GF-D8 (cell line): ENCODE measurements at regions not wholly inside any gene's neighbourhood (a gene's known extent, or its start where the extent isn't known, plus 50 kb on each side); places are given as distances from the start of the nearest gene placed in this dataset.
A peak's percentile ranks its signal among the peaks of the same experiment; 100 is the strongest.
"Not testable (repeated sequence)": the region's sequence is repeated elsewhere in the genome, so short reads cannot be mapped to it uniquely, and the experiment has no call there.

Experiments
- DNase-seq: peaks from one replicate; lab custom pipeline; 2025; lab: John Stamatoyannopoulos, UW

- no peak for DNase-seq
Observed at GRCh38 chr6:27674882-27675281, 202.0 kb upstream of the ZNF184 start.

- peak; percentile 44 for DNase-seq
Observed at GRCh38 chr6:27672113-27672799, 199.4 kb upstream of the ZNF184 start.

DNA sequence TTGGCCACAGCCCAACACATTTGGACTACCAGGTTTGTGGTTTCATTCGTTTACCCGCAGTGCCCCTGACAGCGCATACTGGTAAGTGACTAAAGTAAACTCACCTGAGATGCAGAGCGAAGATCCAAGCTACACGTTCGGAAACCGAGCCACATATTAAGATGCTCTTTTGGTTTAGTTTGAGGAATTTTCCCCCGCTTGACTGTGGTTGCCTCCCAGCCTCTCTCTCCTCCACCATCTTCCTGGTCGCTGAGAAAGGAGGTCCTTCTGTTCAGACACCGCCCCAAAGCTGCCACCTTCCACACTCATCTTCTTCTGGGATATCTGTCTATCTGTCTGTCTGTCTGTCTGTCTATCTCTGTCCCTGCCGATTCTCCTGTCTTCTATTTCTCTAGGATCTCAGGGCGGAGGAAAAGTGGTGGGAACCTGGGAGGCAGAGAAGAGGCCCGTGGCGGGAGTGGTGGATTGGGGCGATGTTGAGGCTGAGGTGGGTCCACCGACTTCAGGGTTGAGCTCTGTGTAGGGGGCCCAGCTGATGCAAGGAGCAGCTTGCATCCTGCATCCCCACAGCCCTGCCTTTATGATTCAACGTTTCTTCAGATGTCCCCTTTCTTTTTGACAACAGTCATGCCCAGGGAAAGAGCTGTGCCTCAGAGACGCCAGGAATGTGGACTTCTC is 196.9 kb upstream of the ZNF184 start:
- no peak for DNase-seq

DNA sequence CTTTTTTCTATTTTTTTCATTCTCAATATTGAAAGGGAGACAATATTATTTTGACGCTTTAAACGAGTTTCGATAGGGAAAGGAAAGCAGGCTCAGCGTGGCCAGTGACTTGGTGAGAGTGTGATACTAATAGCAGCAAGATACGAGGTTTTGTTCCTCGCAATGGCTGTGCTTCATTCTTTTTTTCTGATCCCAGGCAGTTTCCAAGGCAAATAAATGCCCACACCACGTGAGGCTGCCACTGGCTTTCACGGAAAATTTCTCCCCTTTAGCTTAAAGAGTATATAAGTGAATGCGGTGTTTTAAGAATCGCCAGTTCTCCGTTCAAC is 196.4 kb upstream of the ZNF184 start:
- no peak for DNase-seq

DNA sequence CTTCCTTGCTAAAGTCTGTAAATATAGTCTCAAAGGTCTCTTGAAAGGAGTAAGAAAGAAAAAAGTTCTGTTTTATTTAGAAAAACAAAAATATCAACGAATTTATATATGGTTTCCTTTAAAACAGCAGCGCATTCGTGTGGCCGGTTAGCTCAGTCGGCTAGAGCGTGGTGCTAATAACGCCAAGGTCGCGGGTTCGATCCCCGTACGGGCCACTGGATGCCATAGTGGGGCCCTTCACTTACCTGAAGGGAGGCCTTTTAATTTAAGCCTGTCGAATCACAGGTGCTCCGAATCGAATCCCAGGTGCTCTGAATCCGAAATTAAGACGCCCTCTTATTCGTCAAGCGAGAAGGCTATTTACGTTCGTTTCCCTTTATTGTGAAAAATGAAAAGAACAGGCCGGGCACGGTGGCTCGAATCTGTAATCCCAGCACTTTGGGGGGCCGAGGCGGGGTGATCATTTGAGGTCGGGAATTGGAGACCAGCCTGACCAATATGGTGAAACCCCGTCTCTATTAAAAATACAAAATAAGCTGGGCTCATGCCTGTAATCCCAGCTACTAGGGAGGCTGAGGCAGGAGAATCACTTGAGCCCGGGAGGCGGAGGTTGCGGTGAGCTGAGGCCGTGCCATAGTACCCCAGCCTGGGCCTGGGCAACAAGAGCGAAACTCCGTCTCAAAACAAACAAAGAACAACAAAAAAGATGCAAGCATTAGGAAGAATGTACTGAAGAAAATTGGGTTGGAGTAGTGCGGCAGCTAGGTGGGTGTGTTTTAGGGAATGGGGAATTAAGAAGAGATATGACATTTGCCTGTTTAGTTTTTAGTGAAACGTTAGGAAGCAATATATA is 195.8 kb upstream of the ZNF184 start:
- peak; percentile 18 for DNase-seq

GRCh38 chr6:27667657-27668441 is 194.9 kb upstream of the ZNF184 start:
- DNase-seq: no peak

DNA sequence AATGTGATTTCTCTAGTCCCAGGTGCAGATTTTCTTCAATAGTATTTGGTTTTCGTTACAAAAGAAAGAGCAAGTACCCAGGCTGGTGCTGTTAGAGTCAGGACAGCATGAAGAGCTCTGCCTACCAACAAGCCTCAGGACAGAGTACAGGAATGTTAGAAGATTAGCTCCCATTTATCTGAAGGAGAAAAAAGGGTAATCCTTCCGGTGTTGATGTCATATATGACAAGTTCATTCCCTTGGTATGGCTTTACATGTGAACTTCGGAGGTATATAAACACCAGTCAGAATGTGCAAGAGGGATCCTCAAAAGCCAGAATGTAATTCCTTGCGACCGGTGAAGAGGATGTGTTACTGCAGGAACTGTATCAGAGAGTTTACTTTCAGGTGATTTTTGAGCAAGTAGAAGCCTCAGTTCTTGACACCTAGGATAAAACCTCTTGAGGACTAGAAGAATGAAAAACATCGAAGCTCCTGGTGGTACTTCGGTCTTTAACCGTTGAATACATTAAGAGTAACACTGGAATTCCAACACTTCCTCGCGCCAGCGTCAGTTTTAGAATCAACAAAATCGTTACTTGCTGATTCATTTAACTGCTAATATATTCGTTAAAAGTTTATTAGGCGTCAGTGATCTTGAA is 194.2 kb upstream of the ZNF184 start:
- DNase-seq: no peak

GRCh38 chr6:27662769-27663168 is 189.9 kb upstream of the ZNF184 start:
- DNase-seq: no peak

- DNase-seq: not testable (repeated sequence)
Observed at GRCh38 chr6:27662212-27662611, 189.3 kb upstream of the ZNF184 start.

DNA sequence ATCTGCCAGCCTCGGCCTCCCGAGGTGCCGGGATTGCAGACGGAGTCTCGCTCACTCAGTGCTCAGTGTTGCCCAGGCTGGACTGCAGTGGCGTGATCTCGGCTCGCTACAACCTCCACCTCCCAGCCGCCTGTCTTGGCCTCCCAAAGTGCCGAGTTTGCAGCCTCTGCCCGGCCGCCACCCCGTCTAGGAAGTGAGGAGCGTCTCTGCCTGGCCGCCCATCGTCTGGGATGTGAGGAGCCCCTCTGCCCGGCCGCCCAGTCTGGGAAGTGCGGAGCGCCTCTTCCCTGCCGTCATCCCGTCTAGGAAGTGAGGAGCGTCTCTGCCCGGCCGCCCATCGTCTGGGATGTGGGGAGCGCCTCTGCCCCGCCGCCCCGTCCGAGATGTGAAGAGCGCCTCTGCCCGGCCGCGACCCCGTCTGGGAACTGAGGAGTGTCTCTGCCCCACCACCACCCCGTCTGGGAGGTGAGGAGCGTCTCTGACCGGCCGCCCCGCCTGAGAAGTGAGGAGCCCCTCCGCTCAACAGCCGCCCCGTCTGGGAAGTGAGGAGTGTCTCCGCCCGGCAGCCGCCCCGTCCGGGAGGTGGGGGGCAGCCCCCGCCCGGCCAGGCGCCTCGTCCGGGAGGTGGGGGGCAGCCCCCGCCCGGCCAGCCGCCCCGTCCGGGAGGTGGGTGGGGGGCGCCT is 180.4 kb upstream of the ZNF184 start:
- not testable (repeated sequence) for DNase-seq

GRCh38 chr6:27651371-27651732 is 178.4 kb upstream of the ZNF184 start:
- no peak for DNase-seq

- no peak for DNase-seq
Observed at GRCh38 chr6:27650620-27651370, 177.9 kb upstream of the ZNF184 start.

GRCh38 chr6:27644528-27644927 is 171.6 kb upstream of the ZNF184 start:
- no peak for DNase-seq

- DNase-seq: no peak
Observed at GRCh38 chr6:27642744-27643456, 170.0 kb upstream of the ZNF184 start.

GRCh38 chr6:27635886-27636285 is 163.0 kb upstream of the ZNF184 start:
- not testable (repeated sequence) for DNase-seq

DNA sequence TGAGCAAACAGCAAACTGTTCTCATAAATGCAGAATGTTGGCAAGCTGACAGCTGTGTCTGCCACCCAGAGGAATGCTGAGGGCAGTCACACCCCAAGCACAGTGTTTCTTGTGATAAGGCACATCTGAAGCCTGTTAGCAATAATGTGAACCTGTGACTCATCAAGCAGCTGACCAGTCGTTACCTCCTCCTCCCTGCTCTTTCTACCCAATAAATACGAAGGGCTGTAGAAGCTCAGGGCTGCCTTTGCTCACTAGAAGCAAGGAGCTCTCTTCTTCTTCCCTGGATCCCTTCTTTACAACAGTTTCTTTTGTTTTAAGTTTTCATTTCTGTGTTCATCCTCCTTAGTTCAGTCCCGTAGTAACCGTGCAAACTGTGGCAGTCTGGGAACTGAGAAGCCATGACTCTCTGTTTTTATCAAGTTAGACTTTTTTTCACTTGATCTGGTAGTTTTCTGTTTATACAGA is 160.3 kb upstream of the ZNF184 start:
- not testable (repeated sequence) for DNase-seq

DNA sequence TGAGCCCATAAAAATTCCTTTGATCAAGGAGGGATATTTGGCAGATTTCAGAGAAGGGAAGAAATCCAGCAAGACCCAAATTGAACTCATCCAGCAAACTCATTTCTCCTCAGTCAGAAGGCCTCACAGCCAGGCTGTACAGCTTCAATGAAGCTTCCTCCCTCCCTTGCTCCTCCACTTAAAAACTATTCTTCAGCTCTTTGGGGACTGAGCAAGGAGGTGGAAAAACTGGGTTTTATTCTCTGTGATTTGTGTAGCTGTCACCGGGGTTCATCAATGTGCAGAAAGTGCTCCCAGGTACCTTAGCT is 158.7 kb upstream of the ZNF184 start:
- no peak for DNase-seq

DNA sequence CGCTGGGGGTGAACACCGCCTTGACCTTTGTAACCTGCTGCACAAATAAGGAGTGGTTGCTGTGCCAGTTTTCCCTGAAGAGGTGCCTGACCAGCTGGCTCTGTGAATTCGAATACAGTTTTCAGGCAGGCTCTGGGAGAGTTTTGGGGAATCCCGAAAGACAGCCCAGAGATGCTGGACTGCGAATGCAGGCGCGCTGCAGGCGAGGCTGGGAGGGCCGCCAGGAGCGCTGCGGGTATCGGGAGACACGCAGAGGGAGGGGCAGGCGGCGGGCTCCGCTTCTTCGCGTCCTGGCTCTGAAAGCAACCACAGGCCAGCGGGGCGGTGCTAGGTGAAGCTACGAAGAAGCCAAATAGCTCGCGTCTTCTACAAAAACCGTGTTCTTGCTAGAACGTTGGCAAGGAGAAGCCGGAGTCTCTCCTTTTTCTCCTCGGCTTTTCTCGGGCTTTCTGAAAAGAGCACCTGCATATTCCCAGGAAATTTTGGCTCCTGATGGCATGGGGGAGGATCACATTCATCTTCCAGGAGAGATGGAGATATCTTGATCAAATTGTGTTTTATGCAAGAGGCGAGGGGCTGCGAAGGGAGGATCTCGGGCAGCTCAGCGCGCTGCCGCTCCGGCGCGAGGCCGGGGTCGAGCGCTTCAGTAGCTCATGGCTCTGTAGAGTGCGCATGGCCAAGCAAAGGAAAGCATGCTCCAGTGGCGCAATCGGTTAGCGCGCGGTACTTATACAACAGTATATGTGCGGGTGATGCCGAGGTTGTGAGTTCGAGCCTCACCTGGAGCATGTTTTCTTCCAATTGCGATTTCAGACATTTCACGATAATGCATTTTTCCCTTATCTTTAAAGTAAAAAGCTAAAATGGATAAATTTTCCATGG is 158.1 kb upstream of the ZNF184 start:
- no peak for DNase-seq
